Activated CD8-positive, alpha-beta T cell treated with anti-CD3 and anti-CD28 coated beads for 36 hours (primary cell): ENCODE measurements at regions not wholly inside any gene's neighbourhood (a gene's known extent, or its start where the extent isn't known, plus 50 kb on each side); places are given as distances from the start of the nearest gene placed in this dataset.

Source experiments
- ATAC-seq: fragments of 200-7000 bp; cut with Tn5 transposase; one replicate; pipeline ENCODE4 v1.10.0; 2021; ENCODE audit warnings: mild to moderate bottlenecking, moderate library complexity
- CTCF ChIA-PET: fragments of 350-600 bp; sonication (Branson Sonifier 250); formaldehyde crosslinking; loops from one replicate; lab custom pipeline; 2021; ENCODE audit warnings: antibody characterized with exemption; lab: Charles Lee
- POLR2A ChIA-PET: fragments of 350-600 bp; sonication (Branson Sonifier 250); formaldehyde crosslinking; loops from one replicate; lab custom pipeline; 2021; ENCODE audit warnings: antibody characterized with exemption; lab: Charles Lee
- DNase-seq: peaks from one replicate; pipeline ENCODE4 v3.0.0-alpha.2; 2020
- H3K27ac Mint-ChIP-seq: one replicate; pipeline ENCODE4 v1.8.0; 2021; ENCODE audit warnings: mild to moderate bottlenecking, mixed read lengths
- H3K27me3 Mint-ChIP-seq: one replicate; pipeline ENCODE4 v1.8.0; 2021; ENCODE audit warnings: mixed read lengths
- H3K36me3 Mint-ChIP-seq: one replicate; pipeline ENCODE4 v1.8.0; 2021; ENCODE audit warnings: low read depth, mixed read lengths
- H3K4me1 Mint-ChIP-seq: one replicate; pipeline ENCODE4 v1.8.0; 2021; ENCODE audit warnings: low read depth, mixed read lengths
- H3K4me3 Mint-ChIP-seq: one replicate; pipeline ENCODE4 v1.8.0; 2021; ENCODE audit warnings: mild to moderate bottlenecking, moderate library complexity, mixed read lengths
- H3K9me3 Mint-ChIP-seq: one replicate; pipeline ENCODE4 v1.8.0; 2021; ENCODE audit warnings: mixed read lengths
- intact Hi-C: fragments of 100-400 bp; cut with micrococcal nuclease; formaldehyde crosslinking; loops from one replicate; pipeline ENCODE4 v1.10.0; 2022
- TF ChIP-seq, protein P1 (sequence below): fragments of 200-600 bp; IDR thresholded peaks from one replicate; pipeline ENCODE4 v1.8.0; 2022; ENCODE audit warnings: antibody characterized with exemption, mild to moderate bottlenecking

DNA sequence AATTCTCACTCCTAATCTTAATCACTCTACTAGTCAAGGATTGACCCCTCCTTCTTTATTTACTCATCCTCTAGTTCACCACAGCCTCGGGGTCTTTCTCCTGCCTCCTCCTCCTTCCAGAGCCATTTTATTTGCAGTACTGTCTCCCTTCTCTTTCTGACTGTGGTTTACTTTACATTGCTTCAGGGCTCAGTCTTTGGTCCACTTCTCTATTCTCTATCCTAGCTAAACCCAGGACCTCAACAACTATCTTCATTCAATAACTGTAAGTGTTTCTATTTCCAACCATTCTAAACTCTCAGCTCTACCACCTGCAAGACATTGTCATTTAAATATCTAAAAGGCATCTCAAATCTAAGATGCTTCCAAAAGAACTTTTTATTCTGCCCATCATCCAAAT is 493.8 kb downstream of the TTLL7 start:
- peaks cover 8% of the 10 kb centered on the region for H3K36me3 Mint-ChIP-seq
- DNase-seq (no peak), ATAC-seq (no peak)
- intact Hi-C loops = no loop called here
- peaks cover 10% of the 10 kb centered on the region for H3K9me3 Mint-ChIP-seq
- ChIA-PET CTCF (no interaction called here), POLR2A (no interaction called here)
- no peaks in the 10 kb centered on the region for H3K27me3 Mint-ChIP-seq
- peaks cover 47% of the 10 kb centered on the region for H3K4me1 Mint-ChIP-seq
- H3K27ac Mint-ChIP-seq = no peak overlapping the region
- no peak overlapping the region for H3K4me3 Mint-ChIP-seq
- TF ChIP-seq, protein P1, sequence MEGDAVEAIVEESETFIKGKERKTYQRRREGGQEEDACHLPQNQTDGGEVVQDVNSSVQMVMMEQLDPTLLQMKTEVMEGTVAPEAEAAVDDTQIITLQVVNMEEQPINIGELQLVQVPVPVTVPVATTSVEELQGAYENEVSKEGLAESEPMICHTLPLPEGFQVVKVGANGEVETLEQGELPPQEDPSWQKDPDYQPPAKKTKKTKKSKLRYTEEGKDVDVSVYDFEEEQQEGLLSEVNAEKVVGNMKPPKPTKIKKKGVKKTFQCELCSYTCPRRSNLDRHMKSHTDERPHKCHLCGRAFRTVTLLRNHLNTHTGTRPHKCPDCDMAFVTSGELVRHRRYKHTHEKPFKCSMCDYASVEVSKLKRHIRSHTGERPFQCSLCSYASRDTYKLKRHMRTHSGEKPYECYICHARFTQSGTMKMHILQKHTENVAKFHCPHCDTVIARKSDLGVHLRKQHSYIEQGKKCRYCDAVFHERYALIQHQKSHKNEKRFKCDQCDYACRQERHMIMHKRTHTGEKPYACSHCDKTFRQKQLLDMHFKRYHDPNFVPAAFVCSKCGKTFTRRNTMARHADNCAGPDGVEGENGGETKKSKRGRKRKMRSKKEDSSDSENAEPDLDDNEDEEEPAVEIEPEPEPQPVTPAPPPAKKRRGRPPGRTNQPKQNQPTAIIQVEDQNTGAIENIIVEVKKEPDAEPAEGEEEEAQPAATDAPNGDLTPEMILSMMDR = no peak

DNA sequence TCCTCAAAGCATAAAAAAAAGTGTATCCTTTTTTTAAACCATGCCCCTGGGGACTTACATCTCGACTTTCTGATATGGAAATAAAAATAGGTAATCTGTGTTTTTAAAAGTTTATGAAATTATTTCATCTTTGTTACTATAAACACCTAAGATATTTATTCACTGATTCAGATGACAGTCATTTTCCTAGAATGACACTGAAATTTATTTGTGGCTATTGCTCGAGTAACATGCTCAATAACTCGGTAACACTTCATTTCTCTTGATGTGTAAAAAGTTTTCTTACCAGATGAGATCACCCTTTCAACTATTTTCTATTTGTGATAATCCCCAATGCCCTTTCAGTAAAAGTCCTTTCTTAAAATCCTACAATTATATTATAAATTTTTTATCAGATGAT is 495.8 kb downstream of the TTLL7 start:
- TF ChIP-seq, protein P1 = no peak
- no peak overlapping the region for H3K4me3 Mint-ChIP-seq
- ATAC-seq = no peak
- CTCF ChIA-PET = no interaction called here
- DNase-seq = no peak
- no peak overlapping the region for H3K27ac Mint-ChIP-seq
- intact Hi-C loops = no loop called here
- H3K36me3 Mint-ChIP-seq = peaks cover 8% of the 10 kb centered on the region
- no peaks in the 10 kb centered on the region for H3K27me3 Mint-ChIP-seq
- H3K4me1 Mint-ChIP-seq = peaks cover 36% of the 10 kb centered on the region
- H3K9me3 Mint-ChIP-seq = peaks cover 12% of the 10 kb centered on the region
- POLR2A ChIA-PET = no interaction called here

DNA sequence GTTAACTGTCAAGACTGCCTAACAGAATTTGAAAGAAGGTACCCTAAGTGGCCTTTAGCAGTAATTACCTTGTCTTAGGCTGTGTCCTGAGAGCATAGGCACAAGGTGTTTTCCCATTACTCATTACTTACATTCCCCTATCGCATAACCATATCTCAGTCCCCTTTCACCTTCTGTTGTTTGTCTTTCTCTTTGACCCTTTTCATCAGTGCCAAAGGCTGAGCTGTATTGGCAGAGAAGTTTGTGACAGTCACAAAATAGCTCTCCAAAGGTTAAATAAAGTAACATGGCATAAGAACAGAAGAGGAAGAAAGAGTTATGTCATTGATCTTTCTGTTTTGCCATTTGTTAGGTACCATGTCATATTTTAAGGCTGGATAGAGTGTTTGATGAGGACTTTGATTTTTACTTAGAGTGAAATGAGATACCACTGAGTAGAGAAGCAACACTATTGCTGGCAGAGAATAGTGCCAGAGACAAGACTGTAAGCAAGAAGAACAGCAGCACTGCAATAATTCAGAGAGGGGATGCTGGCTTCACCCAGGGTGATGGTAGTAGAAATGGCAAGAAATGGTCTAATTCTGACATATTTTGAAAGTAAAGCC is 497.8 kb downstream of the TTLL7 start:
- peak; percentile 97 for ATAC-seq
- Mint-ChIP-seq H3K36me3 (peaks cover 3% of the 10 kb centered on the region), H3K4me3 (no peak overlapping the region), H3K4me1 (peaks cover 27% of the 10 kb centered on the region), H3K9me3 (peaks cover 13% of the 10 kb centered on the region), H3K27me3 (no peaks in the 10 kb centered on the region), H3K27ac (peak overlapping the region; percentile 76)
- CTCF ChIA-PET = no interaction called here
- intact Hi-C loops = no loop called here
- no peak for DNase-seq
- TF ChIP-seq, protein P1 = no peak
- POLR2A ChIA-PET = no interaction called here

DNA sequence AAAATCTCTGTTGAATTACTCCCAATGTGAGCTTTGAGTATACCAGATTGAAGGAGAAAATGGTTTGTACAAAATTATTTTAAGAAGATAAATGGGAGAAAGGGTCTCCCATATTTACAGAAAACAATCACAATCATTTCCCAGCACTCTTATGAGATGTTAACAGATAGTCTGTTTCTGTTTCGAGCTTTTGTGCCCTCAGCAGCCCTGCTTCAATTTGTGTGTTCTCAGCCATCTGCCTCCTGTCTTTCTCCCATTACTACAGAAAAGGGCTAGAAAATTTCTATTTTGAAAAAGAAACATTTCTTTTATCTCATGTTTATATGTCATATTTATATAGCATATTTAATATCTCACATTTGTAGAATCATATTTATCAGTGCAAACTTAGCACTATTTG is 498.4 kb downstream of the TTLL7 start:
- TF ChIP-seq, protein P1 = no peak
- H3K27me3 Mint-ChIP-seq = no peaks in the 10 kb centered on the region
- DNase-seq (no peak), ATAC-seq (no peak)
- peaks cover 14% of the 10 kb centered on the region for H3K9me3 Mint-ChIP-seq
- peak overlapping the region; percentile 55 for H3K27ac Mint-ChIP-seq
- POLR2A ChIA-PET = no interaction called here
- peaks cover 3% of the 10 kb centered on the region for H3K36me3 Mint-ChIP-seq
- CTCF ChIA-PET = no interaction called here
- peaks cover 27% of the 10 kb centered on the region for H3K4me1 Mint-ChIP-seq
- no peak overlapping the region for H3K4me3 Mint-ChIP-seq
- intact Hi-C loops = no loop called here

DNA sequence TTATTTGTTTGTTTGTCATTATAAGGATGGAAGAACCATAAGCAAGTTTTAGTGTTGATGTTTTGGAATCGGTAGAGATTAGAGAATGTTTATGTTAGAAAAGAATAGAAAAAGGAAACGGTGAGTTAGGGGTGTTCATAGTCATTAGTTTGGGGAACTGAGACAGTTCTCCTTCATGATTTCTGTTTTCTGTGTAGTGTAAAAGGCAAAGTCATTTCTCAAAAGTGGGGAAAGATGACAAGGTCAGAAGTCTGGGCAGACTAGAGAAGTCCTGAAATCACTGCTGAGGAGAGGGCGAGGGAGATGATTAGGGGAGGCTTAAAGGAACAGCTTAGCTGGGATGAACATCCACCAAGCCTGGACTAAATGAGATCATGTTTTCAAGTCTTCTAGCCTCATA is 498.9 kb downstream of the TTLL7 start:
- Mint-ChIP-seq H3K4me1 (peaks cover 27% of the 10 kb centered on the region), H3K9me3 (peaks cover 11% of the 10 kb centered on the region), H3K27ac (no peak overlapping the region), H3K27me3 (no peaks in the 10 kb centered on the region), H3K36me3 (peaks cover 3% of the 10 kb centered on the region), H3K4me3 (no peak overlapping the region)
- intact Hi-C loops = no loop called here
- CTCF ChIA-PET = no interaction called here
- TF ChIP-seq, protein P1 = no peak
- ATAC-seq (no peak), DNase-seq (no peak)
- POLR2A ChIA-PET = interaction anchor here (0.9 kb wide), 1 partner anchor 9 kb away, joined by 5 read pairs; no protein-coding TSS in a partner anchor
